Spleen (tissue), 11 donors: ENCODE measurements at regions not wholly inside any gene's neighbourhood (a gene's known extent, or its start where the extent isn't known, plus 50 kb on each side); places are given as distances from the start of the nearest gene placed in this dataset.

ENCODE experiments used
- DNase-seq: peaks from one replicate; pipeline ENCODE4 v3.0.0-alpha.2; 2020
- H3K27ac ChIP-seq, 8 donors: fragments of 200-600 bp; sonication (generic) in 7 of 8; 1 replicate in 4 of 8; 2 replicates in 4 of 8; pipeline versions ENCODE4 v1.5.0 to v1.8.0; 2016 to 2021; ENCODE audit warnings: inconsistent platforms in 4 of 8, mild to moderate bottlenecking in 4 of 8, moderate library complexity in 1 of 8
- H3K27me3 ChIP-seq, 7 donors: fragments of 200-600 bp; sonication (generic) in 6 of 7; replicated peaks in 1 of 7; 1 replicate in 4 of 7; 2 replicates in 3 of 7; pipeline versions ENCODE4 v1.5.0 to v1.8.0; 2016 to 2021; ENCODE audit warnings: inconsistent platforms in 3 of 7, mild to moderate bottlenecking in 1 of 7
- H3K36me3 ChIP-seq, 6 donors: fragments of 200-600 bp; sonication (generic) in 5 of 6; 1 replicate in 4 of 6; 2 replicates in 2 of 6; pipeline versions ENCODE4 v1.5.0 to v1.8.0; 2016 to 2021; ENCODE audit warnings: inconsistent platforms in 2 of 6
- H3K4me1 ChIP-seq, 6 donors: fragments of 200-600 bp; sonication (generic) in 5 of 6; 1 replicate in 3 of 6; 2 replicates in 3 of 6; pipeline versions ENCODE4 v1.5.0 to v1.8.0; 2016 to 2021; ENCODE audit warnings: inconsistent platforms in 3 of 6
- H3K4me3 ChIP-seq, 8 donors: fragments of 200-600 bp; sonication (generic) in 7 of 8; 1 replicate in 4 of 8; 2 replicates in 4 of 8; pipeline versions ENCODE4 v1.5.0 to v1.8.0; 2016 to 2021; ENCODE audit warnings: inconsistent platforms in 4 of 8, mild to moderate bottlenecking in 4 of 8, moderate library complexity in 2 of 8
- H3K9me3 ChIP-seq, 8 donors: fragments of 200-600 bp; sonication (generic) in 7 of 8; 1 replicate in 4 of 8; 2 replicates in 4 of 8; pipeline versions ENCODE4 v1.5.0 to v1.8.0; 2016 to 2021; ENCODE audit warnings: inconsistent platforms in 4 of 8
- CTCF ChIP-seq, 11 experiments: fragments of 200-600 bp in 7 of 11; fragments of 450-650 bp in 4 of 11; sonication (generic) in 4 of 11; IDR thresholded peaks in 8 of 11; conservative IDR thresholded peaks in 3 of 11; 1 replicate in 7 of 11; 2 replicates in 4 of 11; pipeline versions ENCODE4 v1.4.0 to v1.8.0; 2016 to 2021; ENCODE audit warnings: antibody characterized with exemption in 11 of 11, inconsistent platforms in 4 of 11, mild to moderate bottlenecking in 1 of 11
- POLR2A ChIP-seq, 3 donors: fragments of 450-650 bp; IDR thresholded peaks; one replicate each; pipeline ENCODE4 v1.5.1; 2017; ENCODE audit warnings: antibody characterized with exemption in 3 of 3, mild to moderate bottlenecking in 1 of 3
- POLR2AphosphoS5 ChIP-seq, 3 donors: sonication (generic); formaldehyde crosslinking; IDR thresholded peaks; one replicate each; pipeline ENCODE4 v1.5.1; 2017; ENCODE audit warnings: antibody characterized with exemption in 3 of 3
- WGBS, 5 donors: extraction: QIAGEN DNeasy Blood & Tissue Kit in 3 of 5; methylation state at CpG; one replicate each; pipeline versions ENCODE4 v1.1.5 to v1.1.7; 2013 to 2018; 5-methylcytosine and 5-hydroxymethylcytosine counted together
- intact Hi-C: fragments of 100-400 bp; cut with DNase I; formaldehyde crosslinking; loops from one replicate; pipeline ENCODE4 v1.15.0; 2023; ENCODE audit warnings: low total_unique reads
- donor health status: healthy with polysubstance abuse.
- donor health status: DM: no; HTN: no; CAD: no; lungs with moderate emphysema.
- donor health status: DM: no; HTN: no; CAD: no.
- donor health status: Bipolar disorder and iron deficiency.
- donor health status: healthy.
- donor health status: DM: no; HTN: no; CAD: no.
- donor health status: DM: yes; HTN: yes; CAD: no.

- Histone ChIP-seq H3K4me1 (no peaks in the 10 kb centered on the region), H3K27ac (no peak overlapping the region), H3K27me3 (no peaks in the 10 kb centered on the region), H3K9me3 (no peaks in the 10 kb centered on the region), H3K36me3 (no peaks in the 10 kb centered on the region), H3K4me3 (no peak overlapping the region)
- no peak for DNase-seq
- intact Hi-C loops = no loop called here
- WGBS, 5 donors = 89 to 98% (median 97%) methylated on average over 2 of the region's 2 CpGs
- TF ChIP-seq POLR2AphosphoS5 (IDR thresholded peaks at IDR 0.05) (no peak), POLR2A (IDR thresholded peaks at IDR 0.05) (no peak), CTCF (IDR thresholded peaks at IDR 0.05 in 8 of 11, conservative IDR thresholded peaks at IDR 0.05 in 3 of 11) (no peak)
Observed at GRCh38 chrX:7240929-7241328, 93.0 kb upstream of the PUDP start.

- DNase-seq = no peak
- TF ChIP-seq POLR2A (IDR thresholded peaks at IDR 0.05) (no peak), POLR2AphosphoS5 (IDR thresholded peaks at IDR 0.05) (no peak), CTCF (IDR thresholded peaks at IDR 0.05 in 8 of 11, conservative IDR thresholded peaks at IDR 0.05 in 3 of 11) (no peak)
- Histone ChIP-seq H3K4me1 (no peaks in the 10 kb centered on the region), H3K27me3 (no peaks in the 10 kb centered on the region), H3K4me3 (no peak overlapping the region), H3K27ac (no peak overlapping the region), H3K9me3 (no peaks in the 10 kb centered on the region), H3K36me3 (no peaks in the 10 kb centered on the region)
- intact Hi-C loops = no loop called here
Observed at GRCh38 chrX:7235071-7235470, 87.1 kb upstream of the PUDP start.

- 77 to 94% (median 84%) methylated on average over 4 of the region's 4 CpGs for WGBS, 5 donors
- Histone ChIP-seq H3K9me3 (no peaks in the 10 kb centered on the region), H3K27ac (no peak overlapping the region), H3K4me3 (no peak overlapping the region), H3K36me3 (no peaks in the 10 kb centered on the region), H3K27me3 (no peaks in the 10 kb centered on the region), H3K4me1 (no peaks in the 10 kb centered on the region)
- no peak for DNase-seq
- intact Hi-C loops = no loop called here
- TF ChIP-seq CTCF (IDR thresholded peaks at IDR 0.05 in 8 of 11, conservative IDR thresholded peaks at IDR 0.05 in 3 of 11) (no peak), POLR2AphosphoS5 (IDR thresholded peaks at IDR 0.05) (no peak), POLR2A (IDR thresholded peaks at IDR 0.05) (no peak)
Observed at GRCh38 chrX:7233580-7234406, 85.8 kb upstream of the PUDP start.

- H3K4me3 ChIP-seq = no peak overlapping the region
- no peaks in the 10 kb centered on the region for H3K9me3 ChIP-seq
- 50 to 97% (median 82%) methylated on average over 2 of the region's 2 CpGs for WGBS, 5 donors
- intact Hi-C loops = no loop called here
- no peaks in the 10 kb centered on the region for H3K4me1 ChIP-seq
- no peaks in the 10 kb centered on the region for H3K36me3 ChIP-seq
- H3K27ac ChIP-seq = no peak overlapping the region
- H3K27me3 ChIP-seq = no peaks in the 10 kb centered on the region
- no peak for TF ChIP-seq CTCF (IDR thresholded peaks at IDR 0.05 in 8 of 11, conservative IDR thresholded peaks at IDR 0.05 in 3 of 11)
- DNase-seq = no peak
Observed at GRCh38 chrX:7228226-7228625, 80.3 kb upstream of the PUDP start.
